RWPE2 (cell line): ENCODE measurements at regions not wholly inside any gene's neighbourhood (a gene's known extent, or its start where the extent isn't known, plus 50 kb on each side); places are given as distances from the start of the nearest gene placed in this dataset.

ENCODE experiments used
- ATAC-seq: fragments of 200-7000 bp; cut with Tn5 transposase; 3 replicates; pipeline ENCODE4 v1.9.1; 2021; ENCODE audit warnings: low read depth
- DNase-seq: peaks from one replicate; pipeline ENCODE4 v3.0.0-alpha.2; 2020; ENCODE audit warnings: low spot score
- H3K27ac ChIP-seq: fragments of 450-650 bp; 2 replicates; pipeline ENCODE4 v1.5.1; 2017; ENCODE audit warnings: mild to moderate bottlenecking; ENCODE audit not compliant: poor library complexity, severe bottlenecking
- H3K27me3 ChIP-seq: fragments of 250-450 bp; sonication (Bioruptor Pico); 2 replicates; pipeline ENCODE4 v1.5.1; 2021; ENCODE audit warnings: mild to moderate bottlenecking, moderate library complexity; ENCODE audit not compliant: insufficient read depth, poor library complexity, severe bottlenecking
- H3K36me3 ChIP-seq: fragments of 250-450 bp; sonication (Bioruptor Pico); 2 replicates; pipeline ENCODE4 v1.5.1; 2020; ENCODE audit warnings: low read depth, mild to moderate bottlenecking, moderate library complexity
- H3K4me1 ChIP-seq: fragments of 250-450 bp; sonication (Bioruptor Pico); 2 replicates; pipeline ENCODE4 v1.5.1; 2021; ENCODE audit warnings: mild to moderate bottlenecking, moderate library complexity; ENCODE audit not compliant: insufficient read depth, poor library complexity, severe bottlenecking
- H3K4me3 ChIP-seq: fragments of 250-450 bp; sonication (Bioruptor Pico); 2 replicates; pipeline ENCODE4 v1.5.1; 2021; ENCODE audit warnings: mild to moderate bottlenecking, moderate library complexity; ENCODE audit not compliant: severe bottlenecking
- H3K9me3 ChIP-seq: fragments of 250-450 bp; sonication (Bioruptor Pico); 2 replicates; pipeline ENCODE4 v1.5.1; 2021; ENCODE audit warnings: mild to moderate bottlenecking, moderate library complexity; ENCODE audit not compliant: severe bottlenecking
- CTCF ChIP-seq: fragments of 450-650 bp; IDR thresholded peaks from one replicate; pipeline ENCODE4 v1.5.1; 2017; ENCODE audit warnings: mild to moderate bottlenecking, moderate library complexity; ENCODE audit not compliant: poor library complexity, severe bottlenecking

- DNase-seq, result no peak
- H3K27me3 ChIP-seq, result no peaks in the 10 kb centered on the region
- H3K9me3 ChIP-seq, result no peaks in the 10 kb centered on the region
- no peak overlapping the region for H3K4me3 ChIP-seq
- H3K4me1 ChIP-seq, result no peaks in the 10 kb centered on the region
- H3K36me3 ChIP-seq, result no peaks in the 10 kb centered on the region
- H3K27ac ChIP-seq, result no peak overlapping the region
- no peak for ATAC-seq
- TF ChIP-seq CTCF, result no peak
Observed at GRCh38 chr5:102596113-102596512, 97.3 kb upstream of the SLCO6A1 start.

GRCh38 chr5:102596951-102597350, 98.2 kb upstream of the SLCO6A1 start:
- Histone ChIP-seq H3K4me1 (no peaks in the 10 kb centered on the region), H3K27me3 (no peaks in the 10 kb centered on the region), H3K27ac (no peak overlapping the region), H3K4me3 (no peak overlapping the region), H3K9me3 (no peaks in the 10 kb centered on the region), H3K36me3 (no peaks in the 10 kb centered on the region)
- no peak; the same call in 2 of the 3 replicates for ATAC-seq
- TF ChIP-seq CTCF, result no peak
- no peak for DNase-seq

GRCh38 chr5:102599289-102599688, 100.5 kb upstream of the SLCO6A1 start:
- H3K4me1 ChIP-seq, result no peaks in the 10 kb centered on the region
- no peaks in the 10 kb centered on the region for H3K27me3 ChIP-seq
- H3K36me3 ChIP-seq, result no peaks in the 10 kb centered on the region
- H3K27ac ChIP-seq, result no peak overlapping the region
- TF ChIP-seq CTCF, result no peak
- H3K9me3 ChIP-seq, result no peaks in the 10 kb centered on the region
- DNase-seq (no peak), ATAC-seq (no peak)
- no peak overlapping the region for H3K4me3 ChIP-seq

GRCh38 chr5:102600964-102601363, 102.2 kb upstream of the SLCO6A1 start:
- Histone ChIP-seq H3K27me3 (peaks cover 3% of the 10 kb centered on the region), H3K4me1 (no peaks in the 10 kb centered on the region), H3K9me3 (no peaks in the 10 kb centered on the region), H3K4me3 (no peak overlapping the region), H3K27ac (no peak overlapping the region), H3K36me3 (no peaks in the 10 kb centered on the region)
- DNase-seq (no peak), ATAC-seq (no peak)
- no peak for TF ChIP-seq CTCF

GRCh38 chr5:102603670-102604069, 104.9 kb upstream of the SLCO6A1 start:
- H3K4me3 ChIP-seq, result no peak overlapping the region
- peaks cover 7% of the 10 kb centered on the region for H3K27me3 ChIP-seq
- H3K9me3 ChIP-seq, result no peaks in the 10 kb centered on the region
- no peaks in the 10 kb centered on the region for H3K4me1 ChIP-seq
- TF ChIP-seq CTCF, result no peak
- H3K36me3 ChIP-seq, result no peaks in the 10 kb centered on the region
- no peak overlapping the region for H3K27ac ChIP-seq
- DNase-seq (no peak), ATAC-seq (no peak)
